HG02623 (cell line): ENCODE measurements at regions not wholly inside any gene's neighbourhood (a gene's known extent, or its start where the extent isn't known, plus 50 kb on each side); places are given as distances from the start of the nearest gene placed in this dataset.
A peak's percentile ranks its signal among the peaks of the same experiment; 100 is the strongest.
"Not testable (repeated sequence)": the region's sequence is repeated elsewhere in the genome, so short reads cannot be mapped to it uniquely, and the experiment has no call there.

Source experiments
- ATAC-seq: cut with Tn5 transposase; IDR thresholded peaks from one replicate; pipeline ENCODE4 v1.9.1; 2021; ENCODE audit warnings: moderate library complexity; ENCODE audit not compliant: unreplicated experiment

DNA sequence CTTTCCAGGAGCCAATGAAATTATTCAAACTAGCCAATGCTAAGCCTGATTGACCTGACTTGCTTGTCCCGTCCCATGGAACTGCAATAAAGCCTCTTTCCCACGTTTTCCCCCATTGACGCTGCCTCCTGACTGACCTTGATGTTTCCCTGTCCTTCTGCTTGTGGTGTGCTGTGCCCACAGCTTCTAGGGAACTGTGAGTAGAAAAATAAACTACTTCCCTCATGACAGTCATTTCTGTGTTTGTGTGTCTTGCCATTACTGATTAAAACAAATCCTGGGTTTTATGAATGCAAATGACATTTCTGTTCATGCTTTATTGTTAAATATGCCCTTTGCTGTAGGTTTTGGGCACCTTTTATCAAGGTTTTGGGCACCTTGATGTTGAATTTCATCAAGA, 91.3 kb upstream of the ABI1 start:
- no peak for ATAC-seq

DNA sequence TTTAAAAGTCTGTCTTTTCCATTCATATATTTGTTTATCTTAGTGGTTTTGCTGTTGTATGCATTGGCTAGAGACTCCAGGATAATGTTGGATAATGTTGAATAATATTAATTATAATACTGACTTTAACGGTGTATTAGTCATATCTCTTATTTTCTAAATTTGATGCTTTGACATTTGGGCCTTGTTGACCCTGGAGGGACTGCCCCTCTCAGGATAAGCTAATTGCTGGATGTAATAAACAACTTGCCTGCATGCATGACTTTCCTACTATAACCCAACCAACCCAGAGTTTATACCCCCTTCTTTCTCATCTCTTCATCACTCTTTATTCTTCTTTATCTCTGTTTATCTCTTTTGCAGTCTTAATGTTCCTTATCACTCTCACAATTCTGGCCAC, 90.9 kb upstream of the ABI1 start:
- ATAC-seq = no peak

DNA sequence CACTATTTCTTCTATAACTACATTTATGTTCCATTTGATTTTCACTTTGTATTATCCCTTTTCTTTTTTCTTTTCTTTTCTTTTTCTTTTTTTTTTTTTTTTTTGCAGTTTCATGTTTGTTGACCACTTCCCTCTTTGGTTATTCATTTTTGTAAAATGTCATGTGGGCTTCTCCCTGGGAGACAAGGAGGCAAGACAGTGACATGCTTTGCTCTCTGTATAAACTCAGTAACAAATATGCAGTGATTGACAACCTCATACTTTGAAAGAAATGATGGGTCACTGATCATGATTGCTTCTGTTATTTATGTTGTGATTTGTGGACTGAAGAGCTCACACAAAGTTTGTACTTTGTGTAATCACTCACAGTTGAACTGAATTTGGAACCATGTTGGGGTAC, 90.2 kb upstream of the ABI1 start:
- ATAC-seq = no peak

DNA sequence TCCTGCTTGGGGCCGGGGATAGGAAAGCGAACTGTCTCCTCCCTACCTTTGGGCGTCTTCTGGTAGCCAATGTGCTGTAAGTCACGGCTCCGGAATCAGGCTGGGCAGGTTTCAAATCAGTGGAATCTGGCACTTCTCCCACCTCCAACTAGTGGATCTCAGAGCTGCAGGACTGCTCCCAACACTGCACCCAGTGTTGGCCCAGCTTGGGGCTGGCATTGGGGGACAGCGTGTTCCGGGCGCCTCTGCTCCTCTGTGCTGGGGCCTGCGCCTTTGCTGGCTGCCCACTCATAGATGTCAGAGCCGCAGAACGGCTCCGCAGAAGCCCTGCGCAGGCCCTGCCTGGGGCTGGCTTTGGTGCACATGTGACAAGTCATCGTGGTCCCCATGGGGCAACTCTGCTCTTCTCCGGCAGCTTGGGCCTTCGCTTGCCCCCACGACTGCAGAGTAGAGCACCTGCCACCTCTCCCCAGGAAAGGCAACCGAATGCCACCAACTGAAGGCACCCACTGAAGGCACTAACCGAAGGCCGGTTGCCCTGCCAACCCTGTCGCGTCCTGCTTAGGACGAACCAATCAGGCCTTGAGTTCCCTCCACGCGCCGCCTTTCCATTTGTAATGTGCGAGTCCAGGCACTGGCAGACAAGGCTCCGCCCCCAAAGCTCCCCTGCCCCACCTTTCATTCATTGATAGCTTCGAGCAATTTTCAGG, 85.5 kb upstream of the ABI1 start:
- no peak for ATAC-seq

DNA sequence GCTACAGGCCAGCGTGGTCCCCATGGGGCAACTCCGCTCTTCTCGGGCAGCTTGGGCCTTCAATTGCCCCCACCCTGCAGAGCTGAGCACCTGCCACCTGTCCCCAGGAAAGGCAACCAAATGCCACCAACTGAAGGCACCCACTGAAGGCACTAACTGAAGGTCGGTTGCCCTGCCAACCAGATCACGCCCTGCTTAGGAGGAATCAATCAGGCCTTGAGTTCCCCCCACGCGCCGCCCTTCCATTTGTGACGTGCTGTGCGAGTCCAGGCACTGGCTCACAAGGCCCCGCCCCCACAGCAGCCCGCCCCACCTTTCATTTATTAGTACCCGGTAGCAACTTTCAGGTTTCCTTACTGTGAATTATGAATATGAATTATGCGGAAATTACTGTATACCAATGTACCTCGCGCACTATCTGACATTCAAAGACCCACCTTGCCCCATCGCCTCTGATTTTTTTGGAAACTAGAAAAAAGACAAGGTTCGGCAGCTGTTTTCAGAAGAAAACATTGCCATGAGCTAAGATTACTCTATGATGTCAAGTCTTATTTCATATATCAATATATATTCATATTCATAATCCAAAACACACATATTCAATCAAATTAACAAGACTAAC, 83.6 kb upstream of the ABI1 start:
- no peak for ATAC-seq

DNA sequence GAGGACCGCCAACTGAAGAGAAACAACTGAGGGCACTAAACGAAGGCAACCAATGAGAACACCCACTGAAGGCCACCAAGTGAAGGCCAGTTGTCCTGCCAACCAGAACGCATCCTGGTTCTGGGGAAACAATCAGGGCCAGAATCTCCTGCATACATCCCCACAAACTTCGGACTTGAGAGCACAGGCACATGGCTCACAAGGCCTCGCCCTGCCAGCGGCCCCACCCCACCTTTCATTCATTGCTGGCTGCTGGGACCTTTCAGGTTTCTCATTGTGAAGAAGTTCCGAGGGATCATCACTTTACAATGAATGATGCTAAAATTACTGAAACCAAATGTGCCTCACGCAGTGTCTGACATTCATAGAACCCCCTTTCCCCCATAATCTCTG, 79.2 kb upstream of the ABI1 start:
- ATAC-seq = no peak

DNA sequence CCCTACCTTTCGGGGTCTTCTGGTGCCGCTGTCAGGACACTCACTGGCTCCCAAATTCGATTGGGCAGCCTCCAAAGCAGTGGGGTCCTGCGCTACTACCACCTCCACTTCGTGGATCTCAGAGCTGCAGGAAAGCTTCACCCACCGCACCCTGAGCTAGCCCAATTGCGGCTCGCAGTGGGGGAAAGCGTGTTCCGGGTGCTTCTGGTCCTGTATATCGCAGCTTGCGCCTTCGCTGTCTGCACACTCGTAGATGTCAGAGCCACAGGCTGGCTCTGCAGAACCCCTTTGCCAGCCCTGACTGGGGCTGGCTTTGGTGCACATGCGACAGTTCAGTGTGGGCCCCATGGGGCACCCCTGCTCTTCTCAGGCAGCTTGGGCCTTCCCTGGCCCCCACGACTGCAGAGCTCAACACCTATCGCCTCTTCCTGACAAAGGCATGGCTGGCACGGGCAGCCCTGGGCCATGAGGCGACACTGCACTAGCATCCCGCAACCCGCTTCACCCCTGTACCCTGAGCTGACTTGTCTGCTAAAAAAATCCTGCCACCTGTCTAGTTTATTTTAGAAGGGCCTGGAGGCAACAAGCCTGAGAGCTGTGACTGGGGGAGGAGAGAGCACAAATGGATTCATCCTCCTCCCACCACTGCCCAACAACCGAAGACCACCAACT, 78.7 kb upstream of the ABI1 start:
- no peak for ATAC-seq

DNA sequence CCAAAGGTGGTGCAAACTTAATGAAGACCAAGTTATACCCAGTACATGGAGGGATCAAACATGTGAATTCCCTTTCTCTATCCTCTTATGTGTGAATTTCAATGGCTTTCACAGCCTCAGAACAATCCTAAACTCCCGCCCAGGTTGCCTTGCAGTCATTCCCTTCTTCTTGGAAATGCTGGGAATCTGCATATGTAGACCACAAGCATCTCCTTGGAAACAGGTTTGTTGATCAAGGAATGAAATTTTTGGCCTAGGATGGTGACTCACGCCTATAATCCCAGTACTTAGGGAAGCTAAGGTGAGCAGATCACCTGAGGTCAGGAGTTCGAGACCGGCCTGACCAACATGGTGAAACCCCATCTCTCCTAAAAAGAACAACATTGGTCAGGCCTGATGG, 77.8 kb upstream of the ABI1 start:
- no peak for ATAC-seq

DNA sequence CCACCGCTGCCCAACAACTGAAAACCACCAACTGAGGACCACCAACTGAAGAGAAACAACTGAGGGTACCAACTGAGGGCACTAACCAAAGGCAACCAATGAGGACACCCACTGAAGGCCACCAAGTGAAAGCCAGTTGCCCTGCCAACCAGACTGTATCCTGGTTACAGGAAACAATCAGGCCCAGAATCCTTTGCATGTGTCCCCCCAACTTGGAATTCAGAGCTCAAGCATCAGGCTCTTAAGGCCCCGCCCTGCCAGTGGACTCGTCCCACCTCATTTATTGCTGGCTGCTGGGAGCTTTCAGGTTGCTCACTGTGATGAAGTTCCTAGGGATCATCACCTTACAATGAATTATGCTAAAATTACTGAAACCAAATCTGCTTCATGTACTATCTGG, 76.6 kb upstream of the ABI1 start:
- ATAC-seq = no peak

DNA sequence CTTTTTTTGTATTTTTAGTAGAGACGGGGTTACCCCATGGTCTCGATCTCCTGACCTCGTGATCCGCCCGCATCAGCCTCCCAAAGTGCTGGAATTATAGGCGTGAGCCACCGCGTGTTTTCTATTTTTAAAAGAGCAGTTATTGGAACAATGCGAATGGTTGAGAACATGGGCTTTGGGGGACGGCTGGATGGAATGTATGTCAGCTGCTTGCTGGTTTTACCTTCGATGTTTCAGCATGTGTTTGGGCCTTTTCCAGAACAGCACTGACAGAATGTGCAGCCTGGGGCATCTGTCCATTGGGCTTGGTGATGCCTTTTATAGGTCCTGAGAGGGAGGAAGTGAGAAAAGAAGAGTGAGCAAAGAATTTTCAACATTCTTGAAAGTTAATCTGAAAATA, 73.4 kb upstream of the ABI1 start:
- ATAC-seq = not testable (repeated sequence)

DNA sequence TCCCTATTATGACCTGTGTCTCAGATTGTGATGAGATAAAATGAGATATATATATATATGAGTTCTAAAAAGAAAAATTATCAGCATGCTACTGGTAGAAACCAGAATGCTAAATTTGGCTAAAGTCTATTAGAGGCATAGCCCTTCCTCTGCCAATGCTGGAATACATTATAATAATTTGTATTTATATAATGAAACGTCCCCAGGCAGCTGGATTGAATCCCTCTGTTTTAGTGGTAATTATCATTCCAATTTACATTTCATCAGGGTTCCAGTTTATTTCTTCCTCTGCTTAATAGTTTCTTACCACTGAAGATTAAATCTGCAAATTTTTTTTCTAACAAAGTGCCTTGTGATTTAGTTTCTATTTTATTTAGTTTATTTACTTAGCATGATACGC, 71.8 kb upstream of the ABI1 start:
- no peak for ATAC-seq

DNA sequence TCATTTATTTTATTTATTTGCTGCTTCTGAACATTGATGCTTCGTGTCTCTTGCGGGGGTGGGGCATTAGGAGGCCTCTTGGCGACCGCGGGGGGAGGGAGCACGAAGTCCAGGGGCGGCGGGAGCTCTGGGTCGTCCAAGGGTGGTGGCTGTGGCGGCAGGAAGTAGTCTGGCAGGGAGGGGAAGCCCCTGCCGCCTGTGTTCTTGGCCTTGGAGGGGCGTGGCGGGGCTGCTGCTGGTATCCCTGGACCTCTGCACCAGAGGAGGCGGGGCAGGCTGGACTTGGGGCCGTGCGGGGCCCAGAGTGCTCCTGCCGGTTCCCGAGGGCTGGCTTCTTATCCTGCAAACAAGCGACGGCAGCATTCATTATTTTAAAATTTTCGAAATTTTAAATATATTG, 70.5 kb upstream of the ABI1 start:
- peak; percentile 85 for ATAC-seq

DNA sequence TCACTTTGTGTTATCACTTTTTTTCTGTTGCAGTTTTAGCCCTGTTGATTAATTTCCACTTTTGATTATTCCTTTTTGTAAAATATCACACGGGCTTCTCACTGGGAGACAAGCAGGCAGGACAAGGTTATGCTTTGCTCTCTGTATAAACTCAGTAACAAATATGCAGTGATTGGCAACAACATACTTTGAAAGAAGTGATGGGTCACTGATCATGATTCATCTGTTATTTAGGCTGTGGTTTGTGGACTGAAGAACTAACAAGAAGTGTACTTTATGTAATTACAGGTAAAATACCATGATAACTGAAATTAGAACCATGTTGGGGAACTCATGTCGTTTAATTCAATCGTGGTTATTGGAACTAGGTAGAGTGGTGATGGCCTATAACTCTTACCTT, 62.1 kb upstream of the ABI1 start:
- not testable (repeated sequence) for ATAC-seq

DNA sequence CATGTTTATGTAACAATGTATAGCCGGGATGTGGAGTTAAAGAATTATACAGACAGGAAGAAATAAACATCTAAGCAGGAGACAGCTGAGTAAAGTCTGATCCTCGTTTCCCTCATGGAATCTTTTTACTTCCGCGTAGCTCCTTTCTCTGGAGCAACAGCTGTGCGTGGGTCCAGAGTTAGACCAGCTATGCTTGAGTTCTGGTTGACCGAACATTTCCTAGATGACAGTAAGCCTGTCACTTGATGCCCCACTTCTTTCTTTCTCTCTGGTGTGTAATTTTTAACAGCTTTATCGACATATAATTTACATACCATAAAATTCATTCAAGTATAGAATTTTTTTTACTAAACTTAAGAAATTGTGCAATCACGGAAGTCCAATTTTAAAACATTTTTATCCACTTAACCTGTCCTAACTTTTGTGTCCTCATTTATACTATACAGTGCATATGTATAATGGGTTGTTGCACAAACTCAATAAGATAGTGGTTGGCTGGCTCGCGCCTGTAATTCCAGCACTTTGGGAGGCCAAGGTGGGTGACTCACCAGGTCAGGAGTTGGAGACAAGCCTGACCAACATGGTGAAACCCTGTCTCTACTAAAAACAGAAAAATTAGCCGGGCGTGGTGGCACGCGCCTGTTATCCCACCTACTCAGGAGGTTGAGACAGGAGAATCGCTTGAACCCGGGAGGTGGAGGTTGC, 58.5 kb upstream of the ABI1 start:
- not testable (repeated sequence) for ATAC-seq

DNA sequence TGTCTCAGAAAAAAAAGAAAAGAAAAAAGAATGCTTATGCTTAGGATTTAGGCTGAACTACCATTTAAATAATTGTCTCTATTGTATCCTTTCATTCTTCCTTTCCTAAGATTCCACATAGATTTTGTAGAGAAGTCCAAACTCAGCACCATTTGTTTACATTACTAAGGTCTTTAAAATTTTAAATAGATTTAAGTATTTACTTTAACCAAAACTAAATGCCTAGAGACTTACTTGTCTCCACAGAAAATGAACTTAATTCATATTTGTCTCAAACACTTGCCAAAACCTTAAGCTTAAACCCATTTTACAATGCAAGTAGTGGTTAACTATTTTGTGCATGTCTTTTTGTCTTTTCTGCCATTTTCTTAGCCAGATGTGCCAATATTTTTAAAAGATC, 54.1 kb upstream of the ABI1 start:
- no peak for ATAC-seq

DNA sequence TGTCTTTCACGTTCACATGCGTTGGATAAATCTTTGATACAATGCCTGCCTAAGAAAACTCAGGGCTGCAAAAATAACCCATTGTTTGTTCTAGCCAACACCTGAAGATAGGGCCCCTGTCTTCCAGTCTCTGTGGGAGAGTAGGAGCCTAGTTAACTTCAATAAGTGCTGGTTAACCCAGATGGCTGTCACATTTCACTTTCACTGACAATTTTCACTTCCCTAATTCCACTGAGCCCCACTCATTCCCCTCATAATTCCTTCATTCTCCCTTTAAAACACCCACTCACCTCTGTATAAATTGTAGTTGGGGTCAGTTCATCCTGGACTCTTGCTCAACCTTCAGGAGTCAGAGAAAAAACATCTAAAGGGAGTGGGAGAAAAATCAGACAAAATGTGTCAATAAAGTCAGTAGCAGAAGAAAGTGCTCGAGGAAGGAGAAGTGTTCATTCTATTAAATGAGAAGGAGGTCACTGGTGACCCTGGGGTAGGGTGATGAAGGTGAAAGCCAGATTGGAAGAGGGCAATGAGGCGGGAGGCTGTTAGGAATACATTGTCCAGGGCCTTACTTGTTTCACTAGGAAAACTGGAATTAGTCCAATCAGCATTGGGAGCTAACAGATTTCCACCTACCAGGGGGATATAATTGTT, 51.2 kb upstream of the ABI1 start:
- ATAC-seq = peak; percentile 71
